HG02885 (cell line): ENCODE measurements at regions not wholly inside any gene's neighbourhood (a gene's known extent, or its start where the extent isn't known, plus 50 kb on each side); places are given as distances from the start of the nearest gene placed in this dataset.
A peak's percentile ranks its signal among the peaks of the same experiment; 100 is the strongest.
"Not testable (repeated sequence)": the region's sequence is repeated elsewhere in the genome, so short reads cannot be mapped to it uniquely, and the experiment has no call there.

ENCODE experiments used
- ATAC-seq: cut with Tn5 transposase; IDR thresholded peaks from one replicate; pipeline ENCODE4 v1.9.1; 2021; ENCODE audit warnings: mild to moderate bottlenecking; ENCODE audit not compliant: unreplicated experiment, poor library complexity

GRCh38 chr15:70528270-70528706 lies 235.1 kb downstream of the UACA start:
- peak; percentile 80 for ATAC-seq

- ATAC-seq: no peak
These were observed 236.4 kb downstream of the UACA start for GRCh38 chr15:70526974-70527325.

GRCh38 chr15:70526221-70526973 lies 237.0 kb downstream of the UACA start:
- no peak for ATAC-seq

- no peak for ATAC-seq
These were observed 237.8 kb downstream of the UACA start for GRCh38 chr15:70525551-70525950.

GRCh38 chr15:70524470-70524869 lies 238.9 kb downstream of the UACA start:
- no peak for ATAC-seq

GRCh38 chr15:70523616-70524015 lies 239.7 kb downstream of the UACA start:
- ATAC-seq: no peak

GRCh38 chr15:70523192-70523591 lies 240.2 kb downstream of the UACA start:
- ATAC-seq: no peak

- no peak for ATAC-seq
These were observed 240.9 kb downstream of the UACA start for GRCh38 chr15:70522323-70522966.

GRCh38 chr15:70521576-70522322 lies 241.6 kb downstream of the UACA start:
- no peak for ATAC-seq

GRCh38 chr15:70519616-70520015 lies 243.7 kb downstream of the UACA start:
- ATAC-seq: no peak

GRCh38 chr15:70519004-70519365 lies 244.4 kb downstream of the UACA start:
- ATAC-seq: no peak

GRCh38 chr15:70518201-70519003 lies 245.0 kb downstream of the UACA start:
- ATAC-seq: no peak

- ATAC-seq: no peak
These were observed 246.2 kb downstream of the UACA start for GRCh38 chr15:70517194-70517590.

GRCh38 chr15:70516408-70517193 lies 246.8 kb downstream of the UACA start:
- ATAC-seq: no peak

- no peak for ATAC-seq
These were observed 249.1 kb downstream of the UACA start for GRCh38 chr15:70514251-70514650.

GRCh38 chr15:70513819-70514218 lies 249.5 kb downstream of the UACA start:
- ATAC-seq: no peak

GRCh38 chr15:70512772-70513362 lies 250.5 kb downstream of the UACA start:
- peak; percentile 53 for ATAC-seq

- not testable (repeated sequence) for ATAC-seq
These were observed 251.3 kb downstream of the UACA start for GRCh38 chr15:70511972-70512587.

- ATAC-seq: no peak
These were observed 252.9 kb downstream of the UACA start for GRCh38 chr15:70510433-70510832.
